ENCODE measurements at regions not wholly inside any gene's neighbourhood (a gene's known extent, or its start where the extent isn't known, plus 50 kb on each side); places are given as distances from the start of the nearest gene placed in this dataset.

DNA sequence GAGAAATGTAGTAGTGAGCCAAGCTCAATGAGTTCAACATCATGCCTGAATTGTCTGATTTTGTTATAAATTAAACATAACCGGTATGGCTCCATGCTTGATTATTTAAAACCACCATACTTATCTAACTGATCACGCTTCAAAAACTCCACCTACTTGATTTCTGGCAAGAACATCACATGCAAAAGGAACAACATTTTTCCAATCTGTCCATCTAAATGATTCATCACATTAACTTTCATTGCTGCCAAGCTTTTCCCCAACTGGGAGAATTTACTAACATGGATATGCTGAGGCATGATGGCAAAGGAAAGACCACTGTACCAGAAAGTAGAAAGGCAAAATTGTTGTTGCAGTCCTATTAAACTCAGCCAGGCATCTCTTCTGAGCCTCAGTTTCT is 286.8 kb downstream of the TRIB2 start:
- Histone ChIP-seq H3K9me3 (ENCODE audit: insufficient read depth in 2 of 2, low read depth in 1 of 2, low read length in 1 of 2) (no peaks in the 10 kb centered on the region), H3K56ac (replicated peaks; ENCODE audit: insufficient read length, low read depth, low read length) (no peak overlapping the region), H3K27me3 (replicated peaks in 1 of 4; ENCODE audit: control insufficient read depth in 3 of 4, extremely low read depth in 1 of 4, insufficient read depth in 3 of 4, low read length in 3 of 4) (no peaks in the 10 kb centered on the region), H3K4me2 (ENCODE audit: insufficient read depth in 1 of 2, low read depth in 2 of 2, low read length in 2 of 2) (no peak overlapping the region), H3K14ac (ENCODE audit: insufficient read length) (no peak overlapping the region), H3K36me3 (ENCODE audit: control insufficient read depth in 2 of 4, insufficient read depth in 4 of 4, low read length in 3 of 4) (no peaks in the 10 kb centered on the region), H3K18ac (ENCODE audit: extremely low read depth, low read length) (no peak overlapping the region), H4K91ac (replicated peaks; ENCODE audit: insufficient read length, low read length) (no peak overlapping the region), H4K8ac (ENCODE audit: extremely low read depth, insufficient read depth, low read length) (no peak overlapping the region), H3K4me1 (replicated peaks in 1 of 4; ENCODE audit: control insufficient read depth in 3 of 4, insufficient read depth in 4 of 4, low read length in 3 of 4) (peaks cover 0 to 5% (median 0%) of the 10 kb centered on the region in 4 experiments; a peak in 1 of 7 replicates), H3K79me2 (ENCODE audit: control insufficient read depth in 1 of 2, insufficient read depth in 2 of 2, low read length in 2 of 2) (no peaks in the 10 kb centered on the region), H3K4me3 (ENCODE audit: extremely low read depth in 1 of 4, insufficient read depth in 2 of 4, low read depth in 3 of 4, low read length in 4 of 4) (no peak overlapping the region), H4K20me1 (replicated peaks in 1 of 2; ENCODE audit: control insufficient read depth in 1 of 2, insufficient read depth in 2 of 2, low read length in 2 of 2) (no peaks in the 10 kb centered on the region), H2BK120ac (replicated peaks; ENCODE audit: low read depth, low read length) (no peak overlapping the region), H3K79me1 (ENCODE audit: low read depth, low read length) (no peaks in the 10 kb centered on the region), H3K9ac (replicated peaks in 1 of 4; ENCODE audit: extremely low read depth in 1 of 4, low read depth in 3 of 4, low read length in 3 of 4) (no peak overlapping the region), H3K23ac (ENCODE audit: insufficient read length) (no peak overlapping the region), H4K5ac (ENCODE audit: insufficient read length, low read depth, low read length) (no peak overlapping the region), H2BK15ac (ENCODE audit: low read length) (no peak overlapping the region), H3K4ac (replicated peaks; ENCODE audit: insufficient read length, low read depth, low read length) (no peak overlapping the region), H3K23me2 (ENCODE audit: low read depth, low read length) (no peaks in the 10 kb centered on the region), H2AFZ (ENCODE audit: low read length) (no peak overlapping the region), H2AK5ac (ENCODE audit: low read depth, low read length) (no peak overlapping the region), H2BK12ac (ENCODE audit: low read depth, low read length) (no peak overlapping the region), H2BK20ac (ENCODE audit: low read length) (no peak overlapping the region), H2BK5ac (ENCODE audit: low read depth, low read length) (no peak overlapping the region), H3K27ac (ENCODE audit: low read depth, low read length) (no peak overlapping the region)
- ChIA-PET CTCF (ENCODE audit: partially characterized antibody) (interaction anchor here (1.2 to 2.0 kb wide), 2 partner anchors 51 to 68 kb away, joined by 4 to 5 read pairs; no protein-coding TSS in a partner anchor), POLR2A (ENCODE audit: partially characterized antibody) (no interaction called here)
- 96% methylated on average over 2 of the region's 2 CpGs; no CpG with 5 or more reads in 1 of the 2 experiments for WGBS, 2 experiments (ENCODE audit: extremely low coverage in 1 of 2, insufficient coverage in 1 of 2, insufficient read length in 1 of 2, insufficient replicate concordance in 2 of 2, low coverage in 1 of 2, low lambda C conversion rate in 2 of 2, missing lambda C conversion rate in 1 of 2)
- FAIRE-seq (no peak), DNase-seq (ENCODE audit: low read depth in 1 of 2, low spot score in 2 of 2) (no peak)
- TF ChIP-seq TBP (IDR thresholded peaks at IDR 0.05; ENCODE audit: low read depth, low read length) (no peak), RBBP5 (IDR thresholded peaks at IDR 0.05; ENCODE audit: borderline replicate concordance, low read depth, low read length) (no peak), CREB1 (IDR thresholded peaks at IDR 0.05) (no peak), SIX5 (IDR thresholded peaks at IDR 0.05; ENCODE audit: low read depth, low read length) (no peak)
- TF ChIP-seq, protein P1, sequence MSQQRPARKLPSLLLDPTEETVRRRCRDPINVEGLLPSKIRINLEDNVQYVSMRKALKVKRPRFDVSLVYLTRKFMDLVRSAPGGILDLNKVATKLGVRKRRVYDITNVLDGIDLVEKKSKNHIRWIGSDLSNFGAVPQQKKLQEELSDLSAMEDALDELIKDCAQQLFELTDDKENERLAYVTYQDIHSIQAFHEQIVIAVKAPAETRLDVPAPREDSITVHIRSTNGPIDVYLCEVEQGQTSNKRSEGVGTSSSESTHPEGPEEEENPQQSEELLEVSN (IDR thresholded peaks at IDR 0.05), result no peak

All from H1 (cell line).